HG02610 (cell line): ENCODE measurements at regions not wholly inside any gene's neighbourhood (a gene's known extent, or its start where the extent isn't known, plus 50 kb on each side); places are given as distances from the start of the nearest gene placed in this dataset.

Experiments used
- ATAC-seq: cut with Tn5 transposase; IDR thresholded peaks from one replicate; pipeline ENCODE4 v1.9.1; 2021; ENCODE audit warnings: mild to moderate bottlenecking, moderate library complexity; ENCODE audit not compliant: unreplicated experiment

GRCh38 chr13:39856714-39857113 lies 201.3 kb downstream of the COG6 start:
- no peak for ATAC-seq

- ATAC-seq: no peak
These were observed 203.3 kb downstream of the COG6 start for GRCh38 chr13:39858794-39859193.

- no peak for ATAC-seq
These were observed 204.4 kb downstream of the COG6 start for GRCh38 chr13:39859898-39860297.

- no peak for ATAC-seq
These were observed 207.4 kb downstream of the COG6 start for GRCh38 chr13:39862900-39863299.

GRCh38 chr13:39864221-39864620 lies 208.8 kb downstream of the COG6 start:
- no peak for ATAC-seq

- ATAC-seq: no peak
These were observed 211.3 kb downstream of the COG6 start for GRCh38 chr13:39866722-39867121.

- no peak for ATAC-seq
These were observed 212.3 kb downstream of the COG6 start for GRCh38 chr13:39867807-39868206.

GRCh38 chr13:39870197-39870747 lies 214.8 kb downstream of the COG6 start:
- ATAC-seq: no peak

GRCh38 chr13:39874331-39875053 lies 219.0 kb downstream of the COG6 start:
- ATAC-seq: no peak

GRCh38 chr13:39875111-39875987 lies 219.9 kb downstream of the COG6 start:
- ATAC-seq: no peak

GRCh38 chr13:39876258-39876657 lies 220.8 kb downstream of the COG6 start:
- ATAC-seq: no peak

- ATAC-seq: no peak
These were observed 221.7 kb downstream of the COG6 start for GRCh38 chr13:39877134-39877533.

GRCh38 chr13:39879286-39880035 lies 224.0 kb downstream of the COG6 start:
- no peak for ATAC-seq

GRCh38 chr13:39881383-39881782 lies 225.9 kb downstream of the COG6 start:
- no peak for ATAC-seq

- ATAC-seq: no peak
These were observed 226.4 kb downstream of the COG6 start for GRCh38 chr13:39881887-39882286.

GRCh38 chr13:39884166-39884565 lies 228.7 kb downstream of the COG6 start:
- no peak for ATAC-seq

- ATAC-seq: no peak
These were observed 230.9 kb downstream of the COG6 start for GRCh38 chr13:39886336-39886735.

- ATAC-seq: no peak
These were observed 231.9 kb downstream of the COG6 start for GRCh38 chr13:39887387-39887786.

- ATAC-seq: no peak
These were observed 233.7 kb downstream of the COG6 start for GRCh38 chr13:39888865-39889810.

- no peak for ATAC-seq
These were observed 235.1 kb downstream of the COG6 start for GRCh38 chr13:39890537-39890936.
